HK-2 (cell line): ENCODE measurements at regions not wholly inside any gene's neighbourhood (a gene's known extent, or its start where the extent isn't known, plus 50 kb on each side); places are given as distances from the start of the nearest gene placed in this dataset.
"Not testable (repeated sequence)": the region's sequence is repeated elsewhere in the genome, so short reads cannot be mapped to it uniquely, and the experiment has no call there.

Experiments
- DNase-seq: peaks from one replicate; pipeline ENCODE4 v3.0.0-alpha.2; 2018; ENCODE audit not compliant: unreplicated experiment

DNA sequence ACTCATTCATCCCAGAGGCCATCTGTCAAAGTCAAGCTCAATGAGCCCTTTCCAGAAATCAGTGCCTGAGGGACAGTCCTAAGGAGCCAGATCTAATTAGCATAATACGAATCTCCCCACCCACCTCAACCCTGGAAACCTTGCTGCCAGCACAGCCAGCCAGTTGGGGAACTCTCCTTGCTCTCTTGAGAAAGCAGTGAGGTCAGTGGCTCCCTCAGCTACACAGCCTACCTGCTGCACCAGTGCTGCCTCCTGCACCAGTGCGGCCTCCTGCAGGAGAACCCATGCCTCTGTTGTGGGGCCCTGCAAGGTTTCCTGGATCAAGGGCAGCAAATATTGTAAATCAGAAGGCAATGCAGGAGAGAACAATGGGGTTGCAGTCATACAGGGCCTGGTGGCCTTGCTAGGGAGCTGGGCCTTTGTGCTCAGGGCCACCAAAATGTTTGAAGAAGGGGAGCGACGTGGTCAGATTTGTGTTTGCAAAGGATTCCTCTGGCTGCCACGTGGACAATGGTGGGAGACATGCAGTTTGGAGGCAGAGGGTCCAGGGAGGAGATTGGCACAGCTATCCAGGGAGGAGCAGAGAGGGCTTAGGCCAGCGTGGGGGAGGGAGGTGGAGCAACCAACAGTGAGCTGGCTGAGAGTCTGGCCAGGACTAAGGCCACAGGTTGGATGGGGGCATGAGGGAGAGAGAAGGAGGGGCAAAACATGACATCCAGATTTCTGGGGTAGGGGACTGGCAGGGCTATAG, 124.3 kb upstream of the MAMLD1 start:
- DNase-seq: no peak

DNA sequence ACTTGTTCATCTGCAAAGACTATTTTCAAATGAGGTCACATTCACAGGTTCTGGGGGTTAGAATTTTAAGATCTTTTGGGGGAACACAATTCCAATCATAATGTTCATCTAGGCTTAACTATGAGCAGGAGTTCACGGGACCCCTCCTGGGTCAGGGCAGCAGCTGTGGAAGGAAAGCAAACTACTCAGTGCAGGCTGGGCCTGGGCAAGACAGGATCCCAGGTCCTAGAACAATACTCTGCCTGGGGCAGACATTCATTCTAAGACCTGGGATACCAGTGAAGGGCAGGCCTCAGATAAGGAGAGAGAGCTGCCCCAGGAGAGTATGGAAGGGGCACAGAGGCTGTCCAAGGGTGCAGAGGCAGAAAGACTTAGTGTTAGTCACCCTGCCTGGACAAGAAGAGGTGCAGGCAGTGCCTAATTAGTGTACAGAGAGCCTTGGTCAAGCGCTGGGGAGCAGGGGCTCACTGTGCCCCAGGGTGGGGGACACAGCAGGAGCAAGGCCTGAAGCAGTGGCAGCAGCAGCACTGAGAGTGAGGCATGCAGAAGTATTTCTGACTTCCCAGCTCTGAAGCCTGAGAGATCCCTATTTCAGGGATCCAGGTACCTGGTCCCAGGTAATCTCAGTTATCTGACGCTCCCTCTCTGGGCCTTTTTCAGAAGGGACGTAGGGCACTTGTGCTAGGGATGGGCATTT, 123.0 kb upstream of the MAMLD1 start:
- DNase-seq: no peak

DNA sequence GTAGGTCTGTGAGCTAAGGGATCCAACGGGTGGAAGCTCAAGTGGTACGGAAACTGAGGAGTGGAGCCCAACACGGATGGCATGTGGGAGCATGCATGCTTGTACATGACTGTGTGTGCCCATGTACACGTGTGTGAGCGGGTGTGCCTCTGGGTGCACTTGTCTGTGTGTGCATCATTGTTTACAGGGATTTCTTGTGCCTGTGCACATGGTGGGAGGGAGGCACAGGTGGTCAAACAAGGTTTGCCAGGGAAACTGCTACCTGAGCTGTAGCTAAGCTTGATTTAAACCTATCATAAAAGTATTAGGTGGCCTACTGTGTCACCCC, 122.5 kb upstream of the MAMLD1 start:
- DNase-seq: no peak

DNA sequence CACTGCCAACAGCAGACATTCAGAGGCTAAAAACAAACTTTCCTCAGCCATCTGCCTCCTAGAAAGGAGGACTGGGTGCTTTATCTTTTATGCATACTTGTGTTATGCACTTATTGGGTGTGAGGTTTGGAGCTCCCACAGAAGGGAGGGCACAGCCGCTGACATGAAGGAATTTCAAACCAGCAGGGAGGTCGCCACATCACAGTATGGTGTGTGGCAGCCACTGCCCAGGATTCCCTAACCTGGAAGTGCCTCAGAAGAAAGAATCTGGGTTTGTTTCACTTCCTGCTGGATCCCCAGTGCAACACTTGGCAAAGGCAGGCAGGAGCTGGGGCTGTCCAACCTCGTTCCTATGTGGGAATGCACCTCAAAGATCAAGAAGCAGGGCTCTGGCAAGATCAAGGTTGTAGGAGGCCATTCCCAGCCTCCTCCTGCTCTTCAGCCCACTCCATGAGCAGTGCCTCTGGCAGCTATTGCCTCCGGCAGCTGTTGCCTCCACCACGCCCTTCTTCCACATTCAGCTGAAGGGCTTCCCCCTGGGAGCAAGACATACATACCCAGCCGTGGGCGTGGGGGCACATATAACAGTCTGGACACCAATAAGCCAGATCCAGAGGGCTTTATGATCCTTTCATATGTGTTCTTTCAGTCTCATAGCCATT, 109.0 kb upstream of the MAMLD1 start:
- no peak for DNase-seq

DNA sequence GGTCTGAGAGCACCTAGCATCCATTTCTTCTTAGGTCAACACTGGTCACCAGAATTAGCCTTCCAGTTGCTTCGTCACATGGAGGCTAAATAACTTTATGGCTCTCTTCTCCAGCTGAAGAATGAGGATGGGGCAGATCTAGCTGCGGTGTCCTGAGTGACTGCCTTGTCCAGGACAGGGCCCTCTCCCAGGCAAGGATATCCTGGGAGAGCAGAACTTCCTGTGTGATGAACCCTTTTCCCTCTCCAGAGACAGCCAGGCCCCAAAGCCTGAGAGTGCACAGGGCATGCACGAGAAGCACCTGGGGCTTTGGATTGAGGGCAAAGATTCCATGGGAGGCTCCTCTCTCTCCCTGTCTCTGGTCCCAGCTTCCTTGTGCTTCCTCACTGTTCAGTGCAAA, 108.2 kb upstream of the MAMLD1 start:
- no peak for DNase-seq

DNA sequence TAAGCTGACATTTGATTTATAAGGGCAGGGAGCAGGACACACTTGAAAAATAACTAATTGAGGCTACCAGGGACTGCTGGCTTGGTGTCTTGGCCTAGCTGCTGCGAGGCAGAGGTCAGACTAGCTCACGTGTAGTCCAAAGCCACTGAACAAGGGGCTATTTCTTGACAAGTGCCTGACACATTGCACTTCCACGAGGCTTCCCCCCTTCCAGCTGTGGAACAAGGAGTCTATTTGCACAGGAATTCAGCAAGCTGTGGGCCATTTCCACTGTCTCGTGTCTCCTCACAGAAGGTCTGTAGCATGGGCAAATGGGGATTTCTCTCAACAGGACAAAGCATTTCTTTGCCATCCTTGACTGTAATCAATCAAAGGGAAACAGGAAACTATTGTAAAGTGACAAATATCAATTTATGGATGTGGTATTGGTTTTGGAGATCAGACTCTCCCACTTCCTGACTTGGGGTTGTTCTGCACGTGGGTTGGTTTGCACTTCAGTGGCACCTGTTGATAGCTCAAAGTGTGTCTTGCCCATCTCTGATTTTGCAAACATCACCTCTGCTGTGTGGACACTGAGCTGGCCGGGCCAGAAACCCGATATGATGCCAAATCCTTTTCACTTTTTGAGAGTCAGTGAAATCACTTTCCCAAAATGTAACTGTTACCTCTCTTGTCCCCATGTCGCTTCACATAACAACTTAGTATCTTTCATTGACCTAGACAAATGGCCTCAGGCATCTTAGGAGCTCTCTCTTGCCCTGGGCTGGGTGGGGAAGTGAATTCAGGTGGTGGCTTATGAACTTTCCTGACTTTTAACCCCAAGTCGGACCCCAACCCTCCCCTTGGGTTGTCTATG, 107.4 kb upstream of the MAMLD1 start:
- no peak for DNase-seq

DNA sequence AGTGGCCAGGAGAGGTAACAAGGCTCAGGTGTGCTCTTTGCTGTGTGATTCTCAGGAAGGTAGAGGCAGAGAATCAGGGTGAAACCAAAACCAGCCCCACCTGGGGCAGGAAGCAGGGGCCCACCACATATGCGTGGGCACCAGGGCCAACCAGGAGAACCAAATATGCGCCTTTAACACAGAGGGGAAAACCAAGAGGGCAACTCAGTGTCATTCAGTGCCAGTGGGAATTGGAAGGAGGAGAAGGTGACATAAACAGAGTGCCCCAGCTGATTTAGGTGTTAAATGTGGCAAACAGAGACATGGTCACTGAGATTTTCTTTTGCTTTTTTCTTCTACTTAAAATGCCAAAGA, 106.8 kb upstream of the MAMLD1 start:
- DNase-seq: no peak

DNA sequence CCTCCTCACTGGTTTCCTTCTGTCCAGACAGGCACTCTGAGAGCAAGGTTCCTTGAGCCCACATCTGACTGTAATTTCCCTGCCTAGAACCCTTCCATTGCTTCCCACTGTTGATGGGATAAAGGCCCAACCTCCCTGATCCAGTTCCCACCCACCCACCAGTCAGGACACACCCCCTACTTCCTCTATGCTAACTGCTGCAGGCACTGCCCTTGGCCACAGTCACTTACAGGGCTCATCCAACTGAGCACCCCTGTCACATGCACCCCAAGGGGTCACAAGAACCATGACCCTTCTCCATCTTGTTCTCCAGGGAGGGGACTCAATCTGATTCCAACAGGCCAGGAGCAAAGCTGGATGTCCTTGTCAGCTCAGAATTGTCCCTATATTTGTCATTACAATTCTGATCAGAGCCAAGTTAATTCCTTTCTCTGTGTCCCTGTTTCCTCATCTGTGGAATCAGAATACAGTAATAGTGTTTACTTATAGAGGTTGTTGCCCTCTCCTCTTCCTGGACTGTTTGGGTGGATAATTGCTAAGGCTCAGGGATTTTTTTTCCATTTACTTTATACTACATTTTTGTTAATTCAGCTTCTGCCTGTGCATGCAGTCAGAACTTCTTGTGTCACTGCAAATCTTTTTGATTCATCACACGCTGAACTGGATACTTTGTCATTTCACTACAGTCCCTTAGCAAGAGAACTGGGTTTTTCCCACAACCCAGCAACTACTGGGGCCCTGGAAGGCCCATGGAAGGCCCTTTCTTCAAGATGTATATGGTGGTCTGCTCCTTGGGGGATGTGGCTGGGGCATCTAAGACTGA, 105.6 kb upstream of the MAMLD1 start:
- no peak for DNase-seq

DNA sequence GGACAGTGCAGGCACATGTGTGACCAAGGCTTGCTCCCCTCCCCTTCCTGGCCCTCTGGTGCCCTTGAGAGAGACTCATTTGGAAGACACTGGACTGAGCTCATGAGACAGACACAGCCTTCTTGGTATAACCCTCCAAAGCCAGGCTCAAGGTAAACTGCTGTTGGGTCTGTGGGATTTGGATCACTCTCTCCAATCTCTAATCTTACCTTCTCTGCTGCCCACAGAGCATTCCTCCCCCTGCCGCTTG, 105.0 kb upstream of the MAMLD1 start:
- DNase-seq: no peak

DNA sequence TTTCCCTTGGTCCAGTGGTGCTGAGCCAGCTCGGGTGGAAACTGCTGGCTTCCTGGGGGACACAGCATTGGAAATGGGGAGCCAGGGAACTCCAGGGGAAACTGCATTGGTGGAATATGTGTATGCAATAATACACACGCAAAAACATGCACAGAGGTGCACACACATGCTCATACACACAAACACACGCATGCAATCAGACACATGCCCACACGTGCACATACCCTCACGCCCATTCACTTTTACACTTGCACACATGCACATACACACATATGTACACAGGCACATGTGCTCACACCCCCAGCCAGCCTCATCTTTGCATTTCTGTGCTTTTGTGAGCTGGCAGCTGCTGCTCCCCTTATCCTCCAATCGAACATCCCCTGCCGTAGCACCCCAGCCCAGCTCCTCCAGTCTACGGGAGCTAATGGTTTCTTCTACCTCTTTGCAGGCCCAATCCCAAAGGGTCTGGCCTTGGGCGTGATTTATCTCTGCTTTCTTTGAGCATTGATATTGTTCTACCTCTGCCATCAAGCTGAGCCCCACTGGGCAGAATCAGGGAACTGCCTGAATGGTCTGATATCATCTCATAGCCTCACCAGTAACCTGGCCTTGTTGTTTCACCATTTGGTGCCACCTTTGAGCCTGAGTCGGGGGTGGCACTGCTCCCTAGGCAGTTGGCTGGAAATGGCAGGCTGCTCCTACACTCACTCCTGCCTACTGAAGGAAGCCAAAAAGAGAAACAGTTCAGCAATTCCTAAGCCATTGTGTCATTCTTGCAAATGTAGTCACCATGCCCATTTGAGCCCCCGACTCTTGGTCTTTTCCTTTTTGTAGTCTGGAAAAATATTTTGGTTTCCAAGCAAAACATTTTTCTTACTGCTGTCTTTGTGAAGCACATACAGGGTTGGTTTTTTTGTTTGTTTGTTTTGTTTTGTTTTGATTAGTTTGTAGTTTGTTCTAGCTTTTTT, 104.4 kb upstream of the MAMLD1 start:
- no peak for DNase-seq

DNA sequence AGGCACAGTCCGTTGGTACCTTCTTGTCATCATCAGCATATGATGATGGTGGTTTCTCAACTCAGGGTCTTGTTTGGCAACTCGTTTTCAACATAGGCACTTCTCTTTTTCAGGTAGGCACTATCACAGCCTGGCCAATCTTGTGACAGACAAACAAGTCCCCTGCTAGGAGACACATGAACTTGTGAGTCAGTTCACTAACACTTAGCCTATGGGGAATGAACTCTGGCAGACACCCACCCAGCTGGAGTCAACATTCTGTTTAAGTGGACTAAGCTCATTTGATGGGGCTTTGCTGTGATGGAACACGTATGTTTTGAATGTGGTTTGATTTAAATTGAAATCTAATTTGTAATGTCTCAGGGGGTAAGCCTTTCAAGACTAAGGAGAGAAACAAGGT, 100.7 kb upstream of the MAMLD1 start:
- no peak for DNase-seq

DNA sequence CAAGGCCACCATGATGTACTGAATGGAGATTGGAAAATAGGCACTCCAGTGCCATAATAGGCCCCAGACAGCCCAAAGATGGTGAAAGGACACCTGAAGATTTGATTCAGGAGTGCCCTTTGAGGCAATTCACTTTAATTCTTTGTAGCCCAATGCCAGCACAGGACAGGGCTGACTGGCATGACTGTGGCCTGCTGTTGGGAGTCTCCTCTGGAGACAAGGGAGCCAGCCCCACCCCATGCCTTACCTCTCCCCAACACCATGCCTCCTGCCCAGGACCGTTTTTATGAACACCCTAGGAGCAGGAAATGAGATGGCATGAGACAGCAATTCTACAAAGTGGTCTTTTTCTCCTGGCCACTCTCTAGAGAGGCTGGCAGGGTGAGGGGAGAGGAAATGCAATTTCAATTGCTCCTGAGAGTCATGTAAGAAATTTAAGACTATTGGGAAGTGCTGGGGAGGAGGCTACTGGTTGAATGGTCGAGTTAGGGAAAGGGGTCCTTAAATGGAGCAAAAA, 94.2 kb upstream of the MAMLD1 start:
- no peak for DNase-seq

DNA sequence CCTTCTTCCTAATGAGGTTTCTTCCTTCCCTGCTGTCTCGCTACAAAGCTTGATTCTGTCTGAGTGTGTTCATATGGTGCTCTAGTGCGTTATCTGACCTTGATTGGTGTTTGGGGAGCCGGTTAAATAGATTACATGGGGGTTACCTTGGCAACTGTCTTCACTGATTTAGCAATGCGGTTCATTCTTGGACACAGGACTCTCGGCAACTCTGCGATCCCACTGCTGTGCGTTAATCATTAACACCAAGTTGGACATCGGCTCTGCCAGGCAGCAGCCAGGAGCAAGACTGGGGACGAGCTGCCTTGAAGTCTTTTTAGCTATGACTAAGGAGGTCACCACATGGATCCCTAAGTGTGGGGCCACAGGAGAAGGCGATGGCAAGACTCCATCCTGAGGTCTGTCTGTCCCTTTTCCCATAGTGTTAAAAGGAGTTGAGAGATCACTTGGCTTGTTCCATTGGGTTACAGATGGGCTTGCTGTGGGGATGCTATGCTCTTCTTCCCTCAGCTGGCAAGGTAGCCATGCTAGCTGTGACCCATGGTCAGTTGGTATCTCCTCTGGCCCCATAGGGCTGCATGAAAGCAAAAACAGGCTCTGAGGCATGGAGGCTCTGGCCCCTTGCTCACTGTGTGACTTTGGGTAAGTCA, 93.4 kb upstream of the MAMLD1 start:
- peak; percentile 32 for DNase-seq

DNA sequence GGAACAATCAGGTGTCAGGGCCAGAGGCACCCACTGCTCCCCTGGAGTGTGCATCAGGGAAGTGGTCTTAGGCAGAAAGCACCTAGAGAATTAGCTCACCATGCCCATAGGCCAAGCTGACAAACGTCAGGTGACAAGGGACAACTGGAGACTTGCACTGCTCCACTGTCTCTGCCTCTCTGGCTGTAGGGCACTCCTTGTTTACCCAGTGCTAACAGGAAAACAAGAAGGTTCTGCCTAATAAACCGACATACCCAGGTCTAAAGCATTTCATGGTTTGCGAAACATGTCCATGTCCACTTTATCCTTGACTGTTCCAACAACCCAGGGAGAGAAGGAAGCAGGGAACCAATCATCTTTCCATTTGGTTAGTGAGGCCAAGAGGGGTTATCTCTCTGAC, 92.5 kb upstream of the MAMLD1 start:
- no peak for DNase-seq

DNA sequence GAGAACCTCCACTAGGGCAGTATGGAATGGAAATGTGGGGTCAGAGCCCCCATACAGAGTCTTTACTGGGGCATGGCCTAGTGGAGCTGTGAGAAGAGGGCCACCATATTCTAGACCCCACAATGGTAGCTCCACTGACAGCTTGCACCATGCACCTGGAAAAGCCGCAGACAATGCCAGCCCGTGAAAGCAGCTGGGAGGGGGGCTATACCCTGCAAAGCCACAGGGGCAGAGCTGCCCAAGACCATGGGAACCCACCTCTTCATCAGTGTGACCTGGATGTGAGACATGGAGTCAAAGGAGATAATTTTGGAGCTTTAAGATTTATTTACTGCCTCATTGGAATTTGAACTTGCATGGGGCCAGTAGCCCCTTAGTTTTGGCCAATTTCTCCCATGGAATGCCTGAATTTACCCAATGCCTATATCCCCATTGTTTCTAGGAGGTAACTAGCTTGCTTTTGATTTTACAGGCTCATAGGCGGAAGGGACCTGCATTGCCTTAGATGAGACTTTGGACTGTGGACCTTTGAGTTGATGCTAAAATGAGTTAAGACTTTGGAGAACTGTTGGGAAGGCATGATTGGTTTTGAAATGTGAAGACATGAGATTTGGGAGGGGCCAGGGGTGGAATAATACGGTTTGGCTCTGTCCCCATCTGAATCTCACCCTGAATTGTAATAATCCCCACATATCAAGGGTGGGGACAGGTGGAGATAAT, 89.4 kb upstream of the MAMLD1 start:
- DNase-seq: not testable (repeated sequence)

DNA sequence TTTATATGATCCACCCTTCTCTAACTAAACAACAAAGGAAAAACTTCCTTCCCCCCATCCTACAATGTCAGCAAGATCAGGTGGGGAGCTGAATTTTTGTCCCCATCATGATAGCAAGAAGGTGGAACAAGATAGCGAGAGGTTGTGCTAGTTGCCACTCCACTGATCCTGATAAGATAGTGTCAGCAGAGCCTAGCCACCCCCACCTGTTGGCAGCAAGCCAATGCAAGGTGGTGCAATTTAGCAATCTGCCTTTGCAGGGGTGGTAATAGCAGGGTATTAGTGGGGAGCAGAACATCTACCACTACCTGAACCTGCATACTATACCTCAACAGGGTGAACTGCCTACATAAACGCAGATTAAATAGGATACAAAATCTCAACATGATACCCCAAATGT, 80.2 kb upstream of the MAMLD1 start:
- DNase-seq: no peak

DNA sequence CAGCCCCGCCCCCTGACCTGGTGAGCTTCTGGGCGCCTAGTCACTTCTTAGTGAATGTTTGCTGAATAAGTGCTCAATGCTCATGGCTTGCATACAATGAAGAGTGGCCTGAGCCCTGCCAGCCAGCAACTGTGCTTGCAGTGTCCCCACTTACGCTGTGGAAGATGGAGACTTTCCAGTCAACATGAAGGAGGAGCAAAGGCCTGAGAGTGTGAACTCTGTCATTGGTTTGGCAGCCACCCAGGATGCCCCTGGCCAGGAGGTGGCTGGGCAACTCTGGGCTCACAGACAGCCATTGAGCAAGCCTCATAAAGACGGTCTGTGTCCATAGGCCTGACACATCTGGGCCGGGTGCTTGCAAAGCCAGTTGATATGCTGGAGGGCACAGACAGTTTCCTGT, 72.1 kb upstream of the MAMLD1 start:
- no peak for DNase-seq

DNA sequence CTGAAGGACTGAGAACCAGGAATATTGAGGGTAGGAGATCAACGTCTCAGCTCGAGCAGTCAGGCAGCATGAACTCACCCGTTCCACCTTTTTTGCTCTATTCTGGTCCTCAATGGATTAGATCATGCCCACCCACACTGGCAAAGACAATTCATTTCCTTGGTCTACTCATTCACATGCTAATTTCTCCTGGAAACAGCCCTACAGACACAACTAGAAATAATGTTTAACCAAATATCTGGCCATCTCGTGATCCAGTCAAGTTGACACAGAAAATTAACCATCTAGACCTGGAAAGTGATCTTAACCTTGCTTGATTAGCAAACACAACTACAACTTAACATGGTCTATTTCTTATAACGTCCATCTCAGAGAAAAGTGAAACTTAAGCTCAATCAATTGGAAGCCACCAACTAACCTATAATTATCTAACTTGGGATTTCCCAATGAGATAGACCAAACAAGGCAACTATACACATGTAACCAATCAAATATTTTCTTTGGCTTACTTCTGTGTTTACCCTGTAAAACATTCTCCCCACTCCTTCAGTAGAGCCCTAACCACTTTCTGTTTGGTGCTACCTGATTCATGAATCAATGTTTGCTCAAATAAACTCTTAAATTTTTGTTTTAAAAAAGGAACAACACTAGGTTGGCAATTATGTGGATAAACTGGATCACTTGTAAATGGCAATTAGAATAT, 69.7 kb upstream of the MAMLD1 start:
- no peak for DNase-seq
